Bronchial epithelial cell (primary cell): ENCODE measurements at regions not wholly inside any gene's neighbourhood (a gene's known extent, or its start where the extent isn't known, plus 50 kb on each side); places are given as distances from the start of the nearest gene placed in this dataset.
A peak's percentile ranks its signal among the peaks of the same experiment; 100 is the strongest.

Source experiments
- DNase-seq: peaks from one replicate; pipeline ENCODE4 v3.0.0-alpha.2; 2010; ENCODE audit warnings: low read depth
- FAIRE-seq: peaks from 2 replicates; lab custom pipeline; 2011; peaks lifted over from hg19 to GRCh38; lab: Jason Lieb, UNC
- H3K27me3 ChIP-seq: 2 replicates; pipeline ENCODE4 v1.5.1; 2011; ENCODE audit warnings: low read length; ENCODE audit not compliant: control insufficient read depth, insufficient read depth
- H3K36me3 ChIP-seq: 2 replicates; pipeline ENCODE4 v1.5.1; 2011; ENCODE audit warnings: low read length; ENCODE audit not compliant: control insufficient read depth, insufficient read depth
- H3K4me3 ChIP-seq: 2 replicates; pipeline ENCODE4 v1.5.1; 2011; ENCODE audit warnings: mild to moderate bottlenecking, low read depth, low read length, control low read depth
- TF ChIP-seq, protein P1 (sequence below): IDR thresholded peaks from 2 replicates; pipeline ENCODE4 v1.5.1; 2011; ENCODE audit warnings: mild to moderate bottlenecking, moderate library complexity, low read length, control low read depth, inconsistent platforms; ENCODE audit not compliant: insufficient read depth, severe bottlenecking

DNA sequence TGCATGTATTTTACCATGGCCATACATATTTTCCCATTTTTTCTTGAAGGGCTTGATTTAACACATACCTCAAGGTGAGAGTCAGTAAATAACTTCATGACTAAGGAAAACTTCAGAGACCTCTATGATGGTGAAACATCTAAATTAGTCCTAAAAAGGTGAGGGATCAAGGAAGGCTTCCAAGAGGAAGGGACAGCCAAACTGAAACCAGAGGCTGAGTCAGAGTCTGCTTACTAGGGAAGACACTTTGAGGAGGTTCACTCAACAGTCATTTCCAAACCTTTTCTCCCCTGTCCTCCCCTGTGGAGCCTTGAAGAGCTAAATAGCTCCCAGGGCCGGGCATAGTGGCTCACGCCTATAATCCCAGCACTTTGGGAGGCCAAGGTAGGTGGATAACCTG is 206.6 kb downstream of the SHQ1 start:
- TF ChIP-seq, protein P1, sequence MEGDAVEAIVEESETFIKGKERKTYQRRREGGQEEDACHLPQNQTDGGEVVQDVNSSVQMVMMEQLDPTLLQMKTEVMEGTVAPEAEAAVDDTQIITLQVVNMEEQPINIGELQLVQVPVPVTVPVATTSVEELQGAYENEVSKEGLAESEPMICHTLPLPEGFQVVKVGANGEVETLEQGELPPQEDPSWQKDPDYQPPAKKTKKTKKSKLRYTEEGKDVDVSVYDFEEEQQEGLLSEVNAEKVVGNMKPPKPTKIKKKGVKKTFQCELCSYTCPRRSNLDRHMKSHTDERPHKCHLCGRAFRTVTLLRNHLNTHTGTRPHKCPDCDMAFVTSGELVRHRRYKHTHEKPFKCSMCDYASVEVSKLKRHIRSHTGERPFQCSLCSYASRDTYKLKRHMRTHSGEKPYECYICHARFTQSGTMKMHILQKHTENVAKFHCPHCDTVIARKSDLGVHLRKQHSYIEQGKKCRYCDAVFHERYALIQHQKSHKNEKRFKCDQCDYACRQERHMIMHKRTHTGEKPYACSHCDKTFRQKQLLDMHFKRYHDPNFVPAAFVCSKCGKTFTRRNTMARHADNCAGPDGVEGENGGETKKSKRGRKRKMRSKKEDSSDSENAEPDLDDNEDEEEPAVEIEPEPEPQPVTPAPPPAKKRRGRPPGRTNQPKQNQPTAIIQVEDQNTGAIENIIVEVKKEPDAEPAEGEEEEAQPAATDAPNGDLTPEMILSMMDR = no peak
- H3K4me3 ChIP-seq = no peak overlapping the region
- peak; percentile 29 for DNase-seq
- no peak for FAIRE-seq
- H3K36me3 ChIP-seq = no peaks in the 10 kb centered on the region
- no peaks in the 10 kb centered on the region for H3K27me3 ChIP-seq

DNA sequence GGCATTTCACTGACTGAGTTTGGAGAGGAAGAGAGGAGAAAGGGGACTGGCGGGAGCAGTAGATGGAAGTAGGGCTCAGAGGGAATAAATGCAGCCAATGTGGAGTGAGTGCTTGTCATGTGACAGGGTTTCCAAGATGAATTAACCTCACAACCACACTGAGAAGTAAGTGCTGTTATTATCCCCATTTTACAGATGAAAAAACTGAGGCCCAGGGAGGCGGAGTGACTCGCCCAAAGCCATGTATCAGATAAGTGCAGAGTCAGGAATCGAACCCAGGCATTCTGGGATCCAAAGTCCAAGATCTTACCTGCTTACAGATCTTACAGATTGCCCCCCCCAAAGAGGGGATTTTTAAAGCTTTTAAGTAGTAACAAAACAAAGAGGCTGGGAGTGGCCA is 207.2 kb downstream of the SHQ1 start:
- DNase-seq (no peak), FAIRE-seq (no peak)
- H3K27me3 ChIP-seq = no peaks in the 10 kb centered on the region
- TF ChIP-seq, protein P1 = no peak
- no peaks in the 10 kb centered on the region for H3K36me3 ChIP-seq
- H3K4me3 ChIP-seq = no peak overlapping the region

DNA sequence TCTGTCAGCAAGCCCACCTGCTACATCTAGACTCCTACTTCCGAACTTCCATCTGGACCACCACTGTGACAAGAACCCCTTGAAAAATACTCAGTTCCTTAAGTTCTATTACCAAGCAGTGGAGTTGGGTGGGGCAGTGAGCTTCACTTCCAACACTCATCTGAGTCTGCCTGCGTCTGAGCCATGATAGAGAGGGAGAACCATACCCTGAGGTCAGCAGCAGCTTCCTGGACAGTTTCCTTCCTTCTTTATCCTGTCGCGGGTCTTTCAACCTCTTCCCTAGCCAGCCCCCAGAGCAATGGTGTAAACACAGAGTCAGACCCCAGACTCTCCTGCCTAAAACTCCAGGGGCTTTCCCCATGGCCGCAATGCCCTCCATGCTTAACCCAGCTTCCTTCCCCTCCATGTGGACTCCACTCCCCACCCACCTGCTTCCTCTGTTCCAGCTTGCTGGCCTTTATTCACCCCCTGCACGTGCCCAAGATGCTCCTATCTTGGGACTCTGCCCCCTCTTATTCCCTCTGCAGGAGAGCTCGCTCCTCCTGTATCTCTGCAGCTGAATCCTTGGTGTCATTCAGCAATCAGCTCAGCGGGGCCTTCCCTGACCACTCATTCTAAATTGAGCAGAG is 211.2 kb downstream of the SHQ1 start:
- no peak overlapping the region for H3K4me3 ChIP-seq
- H3K27me3 ChIP-seq = no peaks in the 10 kb centered on the region
- TF ChIP-seq, protein P1 = no peak
- FAIRE-seq (peak; percentile 23), DNase-seq (no peak)
- no peaks in the 10 kb centered on the region for H3K36me3 ChIP-seq

DNA sequence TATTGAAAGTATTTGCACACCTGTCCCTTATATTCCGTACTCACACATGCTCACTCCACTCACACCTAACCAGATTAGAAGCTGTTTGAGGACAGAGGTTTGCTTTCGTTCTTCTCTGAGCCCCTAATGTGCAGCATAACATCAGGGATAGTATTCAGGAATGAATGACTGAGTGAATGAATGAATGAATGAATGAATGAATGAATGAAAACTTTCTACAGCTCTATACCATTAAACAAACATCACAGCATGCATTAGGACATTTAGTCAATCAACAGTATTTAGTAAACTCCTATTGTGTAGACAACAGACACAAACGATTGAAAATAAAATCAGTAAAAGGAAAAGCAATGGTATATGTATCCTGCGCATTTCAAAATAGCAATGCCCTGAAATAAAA is 212.7 kb downstream of the SHQ1 start:
- no peak for FAIRE-seq
- TF ChIP-seq, protein P1 = no peak

DNA sequence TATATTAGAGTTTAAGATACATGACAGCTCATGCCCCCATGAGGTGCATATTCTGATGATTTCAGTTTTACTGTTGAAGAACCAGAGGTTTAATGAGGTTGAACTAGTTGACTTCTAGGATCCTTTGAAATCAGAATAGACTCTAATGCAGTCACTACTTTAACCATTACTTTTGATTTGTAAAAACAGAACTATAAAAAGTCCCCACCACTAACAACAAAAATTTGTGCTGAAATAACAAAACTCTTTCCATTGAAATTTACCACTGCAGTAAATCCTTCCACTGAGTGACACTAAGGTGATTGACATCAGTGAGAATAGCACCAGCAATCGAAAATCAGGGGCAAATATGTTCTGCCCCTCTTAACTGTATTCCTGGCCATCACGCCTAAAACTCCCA is 214.1 kb downstream of the SHQ1 start:
- no peaks in the 10 kb centered on the region for H3K27me3 ChIP-seq
- FAIRE-seq (no peak), DNase-seq (no peak)
- H3K36me3 ChIP-seq = no peaks in the 10 kb centered on the region
- TF ChIP-seq, protein P1 = no peak
- no peak overlapping the region for H3K4me3 ChIP-seq

More for the DNA sequence above, 212.7 kb downstream of the SHQ1 start:
- Histone ChIP-seq H3K4me3 (no peak overlapping the region), H3K36me3 (no peaks in the 10 kb centered on the region), H3K27me3 (no peaks in the 10 kb centered on the region)
- no peak for DNase-seq

DNA sequence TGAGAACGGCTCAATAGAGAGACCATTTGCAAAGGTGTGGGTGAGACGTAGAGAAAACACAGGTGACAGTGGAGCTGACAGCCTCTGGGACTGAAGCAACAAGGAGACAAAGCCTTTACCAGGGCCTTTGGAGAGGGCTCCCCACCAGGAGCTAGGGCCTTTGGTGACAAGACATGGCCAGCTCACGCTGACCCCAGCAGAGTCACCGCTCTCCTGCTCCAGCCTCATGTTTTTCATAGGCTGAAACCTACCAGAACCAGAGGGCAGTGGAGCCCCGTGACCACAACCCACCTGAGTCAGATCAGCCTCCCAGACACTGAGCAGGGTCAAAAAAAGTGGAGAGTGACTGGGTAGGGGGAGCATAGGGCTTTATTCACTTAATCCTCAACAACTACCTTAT is 214.7 kb downstream of the SHQ1 start:
- H3K36me3 ChIP-seq = no peaks in the 10 kb centered on the region
- FAIRE-seq = no peak
- TF ChIP-seq, protein P1 = no peak
- no peak for DNase-seq
- H3K4me3 ChIP-seq = no peak overlapping the region
- no peaks in the 10 kb centered on the region for H3K27me3 ChIP-seq
